ENCODE measurements at regions not wholly inside any gene's neighbourhood (a gene's known extent, or its start where the extent isn't known, plus 50 kb on each side); places are given as distances from the start of the nearest gene placed in this dataset.

GRCh38 chr9:80158131-80158530 lies 586.4 kb downstream of the TLE4 start:
- DNase-seq = no peak

- no peak for DNase-seq
Observed at GRCh38 chr9:80157561-80157983, 585.8 kb downstream of the TLE4 start.

DNA sequence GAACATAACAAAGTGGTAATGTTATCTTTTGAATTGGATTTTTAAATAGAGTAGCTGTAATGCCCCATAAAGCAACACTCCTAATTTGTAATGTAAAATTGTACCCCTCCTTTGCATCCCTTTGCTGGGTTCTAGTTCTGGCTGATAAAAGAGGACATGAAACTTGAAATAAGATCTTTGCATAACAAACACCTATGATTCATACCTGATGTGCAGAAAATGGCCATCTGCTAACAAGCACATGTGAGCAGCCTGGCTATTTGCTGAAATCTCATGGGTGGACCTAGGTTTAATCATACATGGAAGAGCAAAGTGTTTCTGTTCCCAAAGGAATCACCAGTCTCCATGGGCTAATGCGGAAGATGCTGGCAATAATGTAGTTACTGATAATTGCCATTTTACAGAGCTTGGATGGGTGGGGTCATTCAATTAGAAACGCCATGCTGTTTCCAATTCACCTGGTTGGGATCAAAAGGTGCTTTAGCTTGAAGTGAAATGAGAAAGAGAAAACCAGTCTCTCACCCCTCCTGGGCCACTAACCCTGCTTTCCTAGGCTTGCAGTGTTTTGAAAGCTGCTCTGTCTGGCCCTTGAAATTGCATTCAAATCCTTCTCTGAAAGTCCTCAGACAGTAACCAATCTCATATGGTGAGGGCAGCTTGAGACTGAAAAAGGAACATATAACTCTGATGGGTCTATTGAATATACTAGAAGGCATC lies 585.1 kb downstream of the TLE4 start:
- DNase-seq = no peak

- DNase-seq = no peak
Observed at GRCh38 chr9:80156262-80156661, 584.5 kb downstream of the TLE4 start.

GRCh38 chr9:80147866-80148265 lies 576.1 kb downstream of the TLE4 start:
- DNase-seq = no peak

DNA sequence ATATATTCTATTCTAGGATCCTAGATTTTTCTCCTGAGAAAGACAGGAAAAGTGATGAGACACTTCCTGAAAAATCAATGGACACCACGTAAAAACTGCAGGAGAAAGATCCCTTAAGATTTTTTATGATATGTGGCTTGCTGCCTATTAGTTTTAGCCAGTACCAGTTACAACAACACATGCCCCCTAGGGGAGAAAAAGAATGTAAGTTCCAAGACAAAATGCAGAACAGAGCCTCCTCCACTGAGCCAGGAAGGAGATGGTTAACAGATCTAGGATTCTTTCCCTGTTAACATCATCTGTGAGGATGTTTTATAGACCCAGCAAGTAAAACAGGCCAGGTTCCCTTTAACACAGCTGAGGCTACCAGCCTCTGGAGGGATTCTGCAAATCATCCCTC lies 574.7 kb downstream of the TLE4 start:
- DNase-seq = no peak

GRCh38 chr9:80144856-80145255 lies 573.1 kb downstream of the TLE4 start:
- no peak for DNase-seq

- no peak for DNase-seq
Observed at GRCh38 chr9:80144406-80144805, 572.6 kb downstream of the TLE4 start.

DNA sequence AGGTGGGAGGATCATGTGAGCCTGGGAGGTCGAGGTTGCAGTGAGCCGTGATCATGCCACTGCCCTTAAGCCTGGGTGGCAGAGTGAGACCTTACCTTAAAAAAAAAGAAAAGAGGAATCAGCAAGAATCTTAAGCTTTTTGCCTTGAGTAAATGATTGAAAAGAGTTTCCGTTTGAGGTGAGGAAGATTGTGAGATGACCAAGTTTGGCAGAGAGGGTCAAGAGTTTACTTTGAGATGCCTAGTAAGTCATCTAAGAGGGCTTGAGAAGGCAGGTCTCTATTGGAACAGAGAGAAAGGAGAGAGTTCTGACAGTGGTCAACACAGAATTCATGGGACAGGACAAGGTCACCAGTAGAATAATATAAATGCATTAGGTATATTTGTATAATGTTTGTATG lies 572.1 kb downstream of the TLE4 start:
- DNase-seq = no peak

- DNase-seq = no peak
Observed at GRCh38 chr9:80134487-80134886, 562.7 kb downstream of the TLE4 start.

- DNase-seq = no peak
Observed at GRCh38 chr9:80131627-80132026, 559.9 kb downstream of the TLE4 start.

DNA sequence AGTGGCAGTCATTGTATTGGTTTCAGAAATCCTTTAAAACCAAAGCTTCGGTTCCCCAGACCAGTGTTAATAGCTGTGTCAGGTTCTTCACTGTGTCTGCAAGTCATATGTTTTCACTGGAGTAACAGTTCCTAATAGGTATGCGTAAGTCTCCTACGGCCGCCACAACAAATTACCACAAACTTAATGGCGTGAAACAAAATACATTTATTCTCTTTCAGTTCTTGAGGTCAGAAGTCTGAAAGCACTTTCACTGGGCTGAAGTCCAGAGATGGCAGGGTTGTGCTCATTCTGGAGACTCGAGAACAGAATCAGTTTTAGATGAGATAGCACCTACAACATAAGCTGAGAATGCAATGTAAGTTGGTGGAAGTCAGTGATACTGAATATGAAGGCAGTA lies 556.2 kb downstream of the TLE4 start:
- DNase-seq = no peak

GRCh38 chr9:80125731-80126264 lies 554.0 kb downstream of the TLE4 start:
- no peak for DNase-seq

GRCh38 chr9:80117031-80117430 lies 545.3 kb downstream of the TLE4 start:
- no peak for DNase-seq

- no peak for DNase-seq
Observed at GRCh38 chr9:80114241-80114640, 542.5 kb downstream of the TLE4 start.

- DNase-seq = no peak
Observed at GRCh38 chr9:80107931-80108660, 536.3 kb downstream of the TLE4 start.

DNA sequence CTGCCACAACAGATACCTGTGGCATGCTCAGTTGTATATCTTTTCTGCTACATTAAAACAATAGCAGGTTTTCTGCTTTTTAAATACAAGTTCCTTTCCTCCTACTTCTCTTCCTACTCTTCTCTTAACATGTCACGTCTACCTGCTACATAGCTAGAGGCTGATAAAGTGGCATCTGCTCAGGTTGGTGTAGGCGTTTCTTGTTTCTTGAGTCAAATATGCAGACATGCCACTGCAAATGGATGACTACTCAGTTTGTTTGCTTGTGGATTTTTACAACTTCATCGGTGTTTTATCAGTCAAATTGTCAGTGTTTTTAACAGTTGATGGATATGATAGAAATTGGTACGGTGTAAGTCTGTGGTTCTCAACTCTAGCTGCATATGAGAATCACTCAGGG lies 525.7 kb downstream of the TLE4 start:
- no peak for DNase-seq

GRCh38 chr9:80094176-80094771 lies 522.5 kb downstream of the TLE4 start:
- no peak for DNase-seq

DNA sequence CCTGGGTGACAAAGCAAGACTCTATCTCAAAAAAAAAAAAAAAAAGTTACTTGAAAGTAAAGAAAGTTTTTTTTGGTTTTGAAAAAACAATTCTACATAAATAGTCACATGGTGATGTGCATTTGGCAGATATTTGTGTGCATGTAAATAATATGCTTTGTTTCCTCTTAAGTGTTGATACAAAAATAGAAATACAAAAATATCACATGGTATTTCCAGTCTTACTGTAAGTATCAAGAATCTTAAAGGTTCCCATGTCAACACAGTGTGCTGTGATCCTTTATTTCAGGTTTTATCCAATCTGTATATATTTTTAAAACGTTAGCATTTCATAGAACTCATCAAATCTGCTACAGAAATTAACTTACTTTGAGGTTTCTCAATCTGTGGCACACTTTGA lies 521.9 kb downstream of the TLE4 start:
- DNase-seq = no peak

- no peak for DNase-seq
Observed at GRCh38 chr9:80091526-80091925, 519.8 kb downstream of the TLE4 start.

GRCh38 chr9:80090317-80090716 lies 518.6 kb downstream of the TLE4 start:
- DNase-seq = no peak

GRCh38 chr9:80086822-80087345 lies 515.1 kb downstream of the TLE4 start:
- no peak for DNase-seq

GRCh38 chr9:80086386-80086785 lies 514.6 kb downstream of the TLE4 start:
- DNase-seq = no peak

DNA sequence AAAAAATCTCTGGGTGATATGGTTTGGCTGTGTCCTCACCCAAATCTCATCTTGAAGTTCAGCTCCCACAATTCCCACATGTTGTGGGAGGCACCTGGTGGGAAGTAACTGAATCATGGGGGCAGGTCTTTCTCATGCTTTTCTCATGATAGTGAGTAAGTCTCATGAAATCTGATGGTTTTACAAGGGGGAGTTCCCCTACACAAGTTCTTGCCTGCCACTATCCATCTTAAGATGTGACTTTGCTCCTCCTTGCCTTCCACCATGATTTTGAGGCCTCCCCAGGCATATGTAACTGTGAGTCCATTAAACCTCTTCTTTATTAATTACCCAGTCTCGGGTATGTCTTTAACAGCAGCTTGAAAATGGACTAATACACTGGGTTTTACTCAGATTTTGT lies 513.9 kb downstream of the TLE4 start:
- no peak for DNase-seq

Measured in activated CD4-positive, alpha-beta T cell treated with anti-CD3 and anti-CD28 coated beads, Interleukin-2, amount 50 U/mL, for 4 hours (primary cell).